ENCODE measurements at regions not wholly inside any gene's neighbourhood (a gene's known extent, or its start where the extent isn't known, plus 50 kb on each side); places are given as distances from the start of the nearest gene placed in this dataset.

DNA sequence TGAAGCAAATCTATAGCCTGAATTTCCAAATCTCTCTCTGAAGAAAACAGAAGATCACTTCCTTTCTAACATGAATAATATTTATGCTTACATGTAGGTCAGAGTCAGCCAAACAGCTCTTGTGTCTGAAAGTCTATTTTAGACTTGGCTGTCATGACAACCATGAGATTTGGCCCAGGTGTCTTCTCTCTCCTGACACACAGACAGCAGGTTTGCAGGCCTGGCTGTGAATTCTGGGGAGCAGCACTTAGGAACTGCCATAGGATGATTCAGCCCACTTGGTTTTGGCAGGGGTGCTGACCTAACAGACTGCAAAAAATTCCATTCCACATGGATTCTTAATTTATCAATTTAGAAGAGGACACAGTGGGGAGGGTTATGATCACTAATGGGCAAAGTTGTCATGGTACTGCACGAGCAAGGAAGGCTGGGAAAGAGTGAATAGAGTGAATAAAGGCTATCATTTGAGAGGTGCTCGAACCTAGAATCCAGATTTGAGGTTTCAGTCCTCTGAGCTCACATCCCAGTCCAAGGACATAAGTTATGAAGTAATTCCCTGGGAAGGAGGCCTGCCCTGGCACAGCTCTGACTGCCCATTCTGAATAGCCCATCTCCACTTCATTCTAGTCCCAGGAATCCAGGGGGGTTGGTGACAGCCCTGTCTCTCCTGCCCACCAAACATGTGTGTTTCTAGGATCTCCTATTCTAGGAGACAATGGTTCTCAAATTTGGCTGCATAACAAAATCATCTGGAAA is 453.9 kb upstream of the TRIB2 start:
- H3K27ac ChIP-seq: no peak overlapping the region
- WGBS (ENCODE audit: missing lambda C conversion rate): 2% methylated on average over 2 of the region's 2 CpGs
- H3K9me3 ChIP-seq: no peaks in the 10 kb centered on the region
- TF ChIP-seq HEYL (CRISPR knock-in tag; IDR thresholded peaks at IDR 0.05): no peak
- TF ChIP-seq POLR2AphosphoS2 (conservative IDR thresholded peaks at IDR 0.05; ENCODE audit: low read length): no peak
- TF ChIP-seq JUN (IDR thresholded peaks at IDR 0.05): no peak
- TF ChIP-seq HDAC2 (IDR thresholded peaks at IDR 0.05): no peak
- TF ChIP-seq, protein P1, sequence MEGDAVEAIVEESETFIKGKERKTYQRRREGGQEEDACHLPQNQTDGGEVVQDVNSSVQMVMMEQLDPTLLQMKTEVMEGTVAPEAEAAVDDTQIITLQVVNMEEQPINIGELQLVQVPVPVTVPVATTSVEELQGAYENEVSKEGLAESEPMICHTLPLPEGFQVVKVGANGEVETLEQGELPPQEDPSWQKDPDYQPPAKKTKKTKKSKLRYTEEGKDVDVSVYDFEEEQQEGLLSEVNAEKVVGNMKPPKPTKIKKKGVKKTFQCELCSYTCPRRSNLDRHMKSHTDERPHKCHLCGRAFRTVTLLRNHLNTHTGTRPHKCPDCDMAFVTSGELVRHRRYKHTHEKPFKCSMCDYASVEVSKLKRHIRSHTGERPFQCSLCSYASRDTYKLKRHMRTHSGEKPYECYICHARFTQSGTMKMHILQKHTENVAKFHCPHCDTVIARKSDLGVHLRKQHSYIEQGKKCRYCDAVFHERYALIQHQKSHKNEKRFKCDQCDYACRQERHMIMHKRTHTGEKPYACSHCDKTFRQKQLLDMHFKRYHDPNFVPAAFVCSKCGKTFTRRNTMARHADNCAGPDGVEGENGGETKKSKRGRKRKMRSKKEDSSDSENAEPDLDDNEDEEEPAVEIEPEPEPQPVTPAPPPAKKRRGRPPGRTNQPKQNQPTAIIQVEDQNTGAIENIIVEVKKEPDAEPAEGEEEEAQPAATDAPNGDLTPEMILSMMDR (IDR thresholded peaks at IDR 0.05): no peak
- TF ChIP-seq, protein P2, sequence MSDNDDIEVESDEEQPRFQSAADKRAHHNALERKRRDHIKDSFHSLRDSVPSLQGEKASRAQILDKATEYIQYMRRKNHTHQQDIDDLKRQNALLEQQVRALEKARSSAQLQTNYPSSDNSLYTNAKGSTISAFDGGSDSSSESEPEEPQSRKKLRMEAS (IDR thresholded peaks at IDR 0.05): no peak
- no peak for ATAC-seq
- POLR2A ChIA-PET: no interaction called here
- H3K4me3 ChIP-seq: no peak overlapping the region
- H3K4me1 ChIP-seq: no peaks in the 10 kb centered on the region
- no peak for DNase-seq (ENCODE audit: low read depth in 1 of 2, low spot score in 1 of 2)
- FAIRE-seq: no peak
- H3K4me2 ChIP-seq: no peak overlapping the region
- CTCF ChIA-PET: no interaction called here

- no peak for FAIRE-seq
Observed at GRCh38 chr2:12263730-12264129, 453.0 kb upstream of the TRIB2 start.

DNA sequence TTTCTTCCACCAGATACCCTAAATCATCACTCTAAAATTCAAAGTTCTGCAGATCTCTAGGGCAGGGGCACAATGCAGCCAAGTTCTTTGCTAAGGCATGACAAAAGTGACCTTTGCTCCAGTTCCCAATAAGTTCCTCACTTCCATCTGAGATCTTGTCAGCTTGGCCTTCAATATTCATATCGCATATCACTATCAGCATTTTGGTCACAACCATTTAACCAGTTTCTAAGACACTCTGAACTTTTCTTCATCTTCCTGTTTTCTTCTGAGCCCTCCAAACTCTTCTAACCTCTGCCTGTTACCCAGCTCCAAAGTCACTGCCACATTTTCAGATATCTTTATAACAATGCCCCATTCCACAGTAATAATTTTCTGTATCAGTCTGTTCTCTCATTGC is 452.6 kb upstream of the TRIB2 start:
- H3K9me3 ChIP-seq: no peaks in the 10 kb centered on the region
- no peak overlapping the region for H3K27ac ChIP-seq
- ATAC-seq (no peak), FAIRE-seq (no peak), DNase-seq (ENCODE audit: low read depth in 1 of 2, low spot score in 1 of 2) (no peak)
- WGBS (ENCODE audit: missing lambda C conversion rate): 6% methylated on average over 1 of the region's 1 CpG
- no peak overlapping the region for H3K4me2 ChIP-seq
- H3K4me1 ChIP-seq: no peaks in the 10 kb centered on the region
- CTCF ChIA-PET: no interaction called here
- H3K4me3 ChIP-seq: no peak overlapping the region
- POLR2A ChIA-PET: no interaction called here
- TF ChIP-seq POLR2A (IDR thresholded peaks at IDR 0.05; ENCODE audit: low read length): no peak
- no peak for TF ChIP-seq CEBPB (IDR thresholded peaks at IDR 0.05)
- TF ChIP-seq, protein P2 (IDR thresholded peaks at IDR 0.05): no peak
- TF ChIP-seq HOXB13 (CRISPR knock-in tag; IDR thresholded peaks at IDR 0.05; ENCODE audit: low read depth): no peak
- TF ChIP-seq CHD4 (IDR thresholded peaks at IDR 0.05; ENCODE audit: borderline replicate concordance): no peak
- TF ChIP-seq ZNF302 (CRISPR knock-in tag; IDR thresholded peaks at IDR 0.05): no peak
- TF ChIP-seq EHMT2 (IDR thresholded peaks at IDR 0.05; ENCODE audit: low read depth): no peak
- TF ChIP-seq, protein P3, sequence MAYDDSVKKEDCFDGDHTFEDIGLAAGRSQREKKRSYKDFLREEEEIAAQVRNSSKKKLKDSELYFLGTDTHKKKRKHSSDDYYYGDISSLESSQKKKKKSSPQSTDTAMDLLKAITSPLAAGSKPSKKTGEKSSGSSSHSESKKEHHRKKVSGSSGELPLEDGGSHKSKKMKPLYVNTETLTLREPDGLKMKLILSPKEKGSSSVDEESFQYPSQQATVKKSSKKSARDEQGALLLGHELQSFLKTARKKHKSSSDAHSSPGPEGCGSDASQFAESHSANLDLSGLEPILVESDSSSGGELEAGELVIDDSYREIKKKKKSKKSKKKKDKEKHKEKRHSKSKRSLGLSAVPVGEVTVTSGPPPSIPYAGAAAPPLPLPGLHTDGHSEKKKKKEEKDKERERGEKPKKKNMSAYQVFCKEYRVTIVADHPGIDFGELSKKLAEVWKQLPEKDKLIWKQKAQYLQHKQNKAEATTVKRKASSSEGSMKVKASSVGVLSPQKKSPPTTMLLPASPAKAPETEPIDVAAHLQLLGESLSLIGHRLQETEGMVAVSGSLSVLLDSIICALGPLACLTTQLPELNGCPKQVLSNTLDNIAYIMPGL (CRISPR knock-in tag; IDR thresholded peaks at IDR 0.05; ENCODE audit: borderline replicate concordance): no peak
- TF ChIP-seq EP300 (IDR thresholded peaks at IDR 0.05): no peak
- no peak for TF ChIP-seq MYC (IDR thresholded peaks at IDR 0.05; ENCODE audit: borderline replicate concordance, low read length)
- no peak for TF ChIP-seq SREBF2 (IDR thresholded peaks at IDR 0.05)
- TF ChIP-seq NFE2L2 (conservative IDR thresholded peaks at IDR 0.05; ENCODE audit: low read length): no peak

More at GRCh38 chr2:12263730-12264129, 453.0 kb upstream of the TRIB2 start:
- H3K4me1 ChIP-seq: no peaks in the 10 kb centered on the region
- CTCF ChIA-PET: no interaction called here
- H3K9me3 ChIP-seq: no peaks in the 10 kb centered on the region
- ATAC-seq: no peak
- TF ChIP-seq PHF8 (IDR thresholded peaks at IDR 0.05; ENCODE audit: borderline replicate concordance, low read depth) (no peak), KDM5A (IDR thresholded peaks at IDR 0.05) (no peak), E2F6 (IDR thresholded peaks at IDR 0.05; ENCODE audit: borderline replicate concordance, low read depth) (no peak), CHD4 (IDR thresholded peaks at IDR 0.05; ENCODE audit: borderline replicate concordance) (no peak), BHLHE40 (IDR thresholded peaks at IDR 0.05; ENCODE audit: low read depth, low read length) (no peak), CBX8 (IDR thresholded peaks at IDR 0.05) (no peak), EP300 (IDR thresholded peaks at IDR 0.05) (no peak), EHMT2 (IDR thresholded peaks at IDR 0.05; ENCODE audit: low read depth) (no peak)
- TF ChIP-seq, protein P2 (IDR thresholded peaks at IDR 0.05): no peak
- TF ChIP-seq, protein P4, sequence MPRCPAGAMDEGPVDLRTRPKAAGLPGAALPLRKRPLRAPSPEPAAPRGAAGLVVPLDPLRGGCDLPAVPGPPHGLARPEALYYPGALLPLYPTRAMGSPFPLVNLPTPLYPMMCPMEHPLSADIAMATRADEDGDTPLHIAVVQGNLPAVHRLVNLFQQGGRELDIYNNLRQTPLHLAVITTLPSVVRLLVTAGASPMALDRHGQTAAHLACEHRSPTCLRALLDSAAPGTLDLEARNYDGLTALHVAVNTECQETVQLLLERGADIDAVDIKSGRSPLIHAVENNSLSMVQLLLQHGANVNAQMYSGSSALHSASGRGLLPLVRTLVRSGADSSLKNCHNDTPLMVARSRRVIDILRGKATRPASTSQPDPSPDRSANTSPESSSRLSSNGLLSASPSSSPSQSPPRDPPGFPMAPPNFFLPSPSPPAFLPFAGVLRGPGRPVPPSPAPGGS (IDR thresholded peaks at IDR 0.05): no peak
- TF ChIP-seq, protein P5, sequence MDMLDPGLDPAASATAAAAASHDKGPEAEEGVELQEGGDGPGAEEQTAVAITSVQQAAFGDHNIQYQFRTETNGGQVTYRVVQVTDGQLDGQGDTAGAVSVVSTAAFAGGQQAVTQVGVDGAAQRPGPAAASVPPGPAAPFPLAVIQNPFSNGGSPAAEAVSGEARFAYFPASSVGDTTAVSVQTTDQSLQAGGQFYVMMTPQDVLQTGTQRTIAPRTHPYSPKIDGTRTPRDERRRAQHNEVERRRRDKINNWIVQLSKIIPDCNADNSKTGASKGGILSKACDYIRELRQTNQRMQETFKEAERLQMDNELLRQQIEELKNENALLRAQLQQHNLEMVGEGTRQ (IDR thresholded peaks at IDR 0.05): no peak
- TF ChIP-seq, protein P6, sequence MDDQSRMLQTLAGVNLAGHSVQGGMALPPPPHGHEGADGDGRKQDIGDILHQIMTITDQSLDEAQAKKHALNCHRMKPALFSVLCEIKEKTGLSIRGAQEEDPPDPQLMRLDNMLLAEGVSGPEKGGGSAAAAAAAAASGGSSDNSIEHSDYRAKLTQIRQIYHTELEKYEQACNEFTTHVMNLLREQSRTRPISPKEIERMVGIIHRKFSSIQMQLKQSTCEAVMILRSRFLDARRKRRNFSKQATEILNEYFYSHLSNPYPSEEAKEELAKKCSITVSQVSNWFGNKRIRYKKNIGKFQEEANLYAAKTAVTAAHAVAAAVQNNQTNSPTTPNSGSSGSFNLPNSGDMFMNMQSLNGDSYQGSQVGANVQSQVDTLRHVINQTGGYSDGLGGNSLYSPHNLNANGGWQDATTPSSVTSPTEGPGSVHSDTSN (IDR thresholded peaks at IDR 0.05): no peak
- POLR2A ChIA-PET: no interaction called here
- DNase-seq (ENCODE audit: low read depth in 1 of 2, low spot score in 1 of 2): no peak
- H3K4me3 ChIP-seq: no peak overlapping the region
- no peak overlapping the region for H3K4me2 ChIP-seq
- no peak overlapping the region for H3K27ac ChIP-seq

All from A549 (cell line).